Retina (tissue), 1 donor: ENCODE measurements at regions not wholly inside any gene's neighbourhood (a gene's known extent, or its start where the extent isn't known, plus 50 kb on each side); places are given as distances from the start of the nearest gene placed in this dataset.

ENCODE experiments used
- DNase-seq: peaks from one replicate; pipeline ENCODE4 v3.0.0-alpha.2; 2016

- no peak for DNase-seq
These were observed 1046.6 kb downstream of the TBC1D22A start for GRCh38 chr22:47808886-47809620.

GRCh38 chr22:47808236-47808635 lies 1045.8 kb downstream of the TBC1D22A start:
- DNase-seq: no peak

GRCh38 chr22:47807506-47807905 lies 1045.1 kb downstream of the TBC1D22A start:
- no peak for DNase-seq

- no peak for DNase-seq
These were observed 1044.4 kb downstream of the TBC1D22A start for GRCh38 chr22:47806894-47807293.

- no peak for DNase-seq
These were observed 1043.0 kb downstream of the TBC1D22A start for GRCh38 chr22:47805394-47805935.

- no peak for DNase-seq
These were observed 1041.8 kb downstream of the TBC1D22A start for GRCh38 chr22:47804281-47804680.

- no peak for DNase-seq
These were observed 1040.0 kb downstream of the TBC1D22A start for GRCh38 chr22:47802421-47802820.

- no peak for DNase-seq
These were observed 1039.2 kb downstream of the TBC1D22A start for GRCh38 chr22:47801541-47802245.

- DNase-seq: no peak
These were observed 1035.8 kb downstream of the TBC1D22A start for GRCh38 chr22:47798229-47798628.

GRCh38 chr22:47797342-47797945 lies 1035.0 kb downstream of the TBC1D22A start:
- DNase-seq: no peak

GRCh38 chr22:47796128-47796908 lies 1033.9 kb downstream of the TBC1D22A start:
- DNase-seq: no peak

- no peak for DNase-seq
These were observed 1033.2 kb downstream of the TBC1D22A start for GRCh38 chr22:47795477-47796127.

GRCh38 chr22:47794851-47795250 lies 1032.4 kb downstream of the TBC1D22A start:
- no peak for DNase-seq

GRCh38 chr22:47793304-47794101 lies 1031.1 kb downstream of the TBC1D22A start:
- DNase-seq: no peak

- DNase-seq: no peak
These were observed 1026.7 kb downstream of the TBC1D22A start for GRCh38 chr22:47789171-47789570.

GRCh38 chr22:47788461-47788860 lies 1026.0 kb downstream of the TBC1D22A start:
- no peak for DNase-seq

GRCh38 chr22:47787501-47788227 lies 1025.2 kb downstream of the TBC1D22A start:
- DNase-seq: no peak

- DNase-seq: no peak
These were observed 1024.3 kb downstream of the TBC1D22A start for GRCh38 chr22:47786650-47787290.

GRCh38 chr22:47784991-47785390 lies 1022.5 kb downstream of the TBC1D22A start:
- no peak for DNase-seq

GRCh38 chr22:47784367-47784983 lies 1022.0 kb downstream of the TBC1D22A start:
- no peak for DNase-seq
